PC-3 (cell line): ENCODE measurements at regions not wholly inside any gene's neighbourhood (a gene's known extent, or its start where the extent isn't known, plus 50 kb on each side); places are given as distances from the start of the nearest gene placed in this dataset.

ENCODE experiments used
- EZH2 ChIP-seq: fragments of 300-600 bp; sonication (generic); IDR thresholded peaks from one replicate; pipeline ENCODE4 v1.6.1; 2017; ENCODE audit warnings: antibody characterized with exemption, mild to moderate bottlenecking, low read length; ENCODE audit not compliant: unreplicated experiment
- EZH2phosphoT487 ChIP-seq: fragments of 300-600 bp; sonication (generic); IDR thresholded peaks from 2 replicates; pipeline ENCODE4 v1.6.1; 2018; ENCODE audit warnings: mild to moderate bottlenecking, antibody characterized with exemption, low read length, borderline replicate concordance
- TF ChIP-seq, protein P1 (sequence below): fragments of 300-600 bp; sonication (generic); conservative IDR thresholded peaks from 2 replicates; pipeline ENCODE4 v1.5.1; 2017; ENCODE audit warnings: antibody characterized with exemption, low read depth, mild to moderate bottlenecking, low read length

- TF ChIP-seq EZH2phosphoT487 = no peak
- TF ChIP-seq, protein P1, sequence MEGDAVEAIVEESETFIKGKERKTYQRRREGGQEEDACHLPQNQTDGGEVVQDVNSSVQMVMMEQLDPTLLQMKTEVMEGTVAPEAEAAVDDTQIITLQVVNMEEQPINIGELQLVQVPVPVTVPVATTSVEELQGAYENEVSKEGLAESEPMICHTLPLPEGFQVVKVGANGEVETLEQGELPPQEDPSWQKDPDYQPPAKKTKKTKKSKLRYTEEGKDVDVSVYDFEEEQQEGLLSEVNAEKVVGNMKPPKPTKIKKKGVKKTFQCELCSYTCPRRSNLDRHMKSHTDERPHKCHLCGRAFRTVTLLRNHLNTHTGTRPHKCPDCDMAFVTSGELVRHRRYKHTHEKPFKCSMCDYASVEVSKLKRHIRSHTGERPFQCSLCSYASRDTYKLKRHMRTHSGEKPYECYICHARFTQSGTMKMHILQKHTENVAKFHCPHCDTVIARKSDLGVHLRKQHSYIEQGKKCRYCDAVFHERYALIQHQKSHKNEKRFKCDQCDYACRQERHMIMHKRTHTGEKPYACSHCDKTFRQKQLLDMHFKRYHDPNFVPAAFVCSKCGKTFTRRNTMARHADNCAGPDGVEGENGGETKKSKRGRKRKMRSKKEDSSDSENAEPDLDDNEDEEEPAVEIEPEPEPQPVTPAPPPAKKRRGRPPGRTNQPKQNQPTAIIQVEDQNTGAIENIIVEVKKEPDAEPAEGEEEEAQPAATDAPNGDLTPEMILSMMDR = no peak
- no peak for TF ChIP-seq EZH2
These were observed 165.0 kb upstream of the GLRA1 start for GRCh38 chr5:152089644-152090043.
